AG04449 (cell line): ENCODE measurements at regions not wholly inside any gene's neighbourhood (a gene's known extent, or its start where the extent isn't known, plus 50 kb on each side); places are given as distances from the start of the nearest gene placed in this dataset.

Experiments
- CTCF ChIA-PET: fragments of 350-600 bp; formaldehyde crosslinking; extraction: SDS; loops from one replicate; lab custom pipeline; 2021; ENCODE audit warnings: antibody characterized with exemption; lab: Yijun Ruan, JAX
- POLR2A ChIA-PET: fragments of 400-600, 350-600 bp; formaldehyde crosslinking; extraction: SDS; loops from one replicate; lab custom pipeline; 2020; ENCODE audit warnings: antibody characterized with exemption, inconsistent platforms; lab: Yijun Ruan, JAX
- DNase-seq: peaks from one replicate; pipeline ENCODE4 v3.0.0-alpha.2; 2010; ENCODE audit warnings: low read depth, low spot score
- H3K4me3 ChIP-seq: 2 replicates; pipeline ENCODE4 v1.5.1; 2011; ENCODE audit warnings: low read depth, mild to moderate bottlenecking, control low read depth, low read length
- TF ChIP-seq, protein P1 (sequence below): IDR thresholded peaks from one replicate; pipeline ENCODE4 v1.5.1; 2011; ENCODE audit warnings: mild to moderate bottlenecking, moderate library complexity, low read length, control low read depth, inconsistent platforms; ENCODE audit not compliant: insufficient read depth; ENCODE audit errors: missing control alignments

DNA sequence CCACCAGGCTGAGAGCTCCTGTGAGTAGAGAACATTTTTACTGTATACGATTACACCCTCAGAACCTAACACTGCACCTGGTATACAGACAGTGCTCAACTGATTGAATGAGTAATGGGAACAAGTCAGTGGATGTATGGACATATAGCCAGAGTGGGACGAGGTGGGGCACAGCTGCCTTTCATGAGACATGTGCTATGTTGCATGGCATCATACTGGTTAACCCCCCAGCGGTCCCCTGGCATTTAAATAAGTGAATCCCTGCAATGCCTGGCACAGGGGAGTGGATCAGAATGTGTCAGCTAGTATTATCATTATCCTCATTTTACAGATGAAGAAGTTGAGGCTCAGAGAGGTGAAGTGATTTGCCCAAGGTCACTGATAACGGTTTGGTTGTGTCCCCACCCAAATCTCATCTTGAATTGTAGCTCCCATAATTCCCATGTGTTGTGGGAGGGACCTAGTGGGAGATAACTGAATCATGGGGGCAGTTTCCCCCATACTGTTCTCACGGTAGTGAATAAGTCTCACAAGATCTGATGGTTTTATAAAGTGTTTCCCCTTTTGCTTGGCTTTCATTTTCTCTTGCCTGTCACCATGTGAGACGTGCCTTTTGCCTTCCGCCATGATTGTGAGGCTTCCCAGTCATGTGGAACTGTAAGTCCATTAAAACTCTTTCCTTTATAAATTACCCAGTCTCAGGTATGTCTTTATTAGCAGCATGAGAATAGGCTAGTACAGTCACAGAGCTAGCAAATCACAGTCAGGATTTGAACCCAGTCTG lies 56.0 kb upstream of the ATP2B2 start:
- POLR2A ChIA-PET = no interaction called here
- H3K4me3 ChIP-seq = no peak overlapping the region
- CTCF ChIA-PET = no interaction called here
- DNase-seq = no peak
- TF ChIP-seq, protein P1, sequence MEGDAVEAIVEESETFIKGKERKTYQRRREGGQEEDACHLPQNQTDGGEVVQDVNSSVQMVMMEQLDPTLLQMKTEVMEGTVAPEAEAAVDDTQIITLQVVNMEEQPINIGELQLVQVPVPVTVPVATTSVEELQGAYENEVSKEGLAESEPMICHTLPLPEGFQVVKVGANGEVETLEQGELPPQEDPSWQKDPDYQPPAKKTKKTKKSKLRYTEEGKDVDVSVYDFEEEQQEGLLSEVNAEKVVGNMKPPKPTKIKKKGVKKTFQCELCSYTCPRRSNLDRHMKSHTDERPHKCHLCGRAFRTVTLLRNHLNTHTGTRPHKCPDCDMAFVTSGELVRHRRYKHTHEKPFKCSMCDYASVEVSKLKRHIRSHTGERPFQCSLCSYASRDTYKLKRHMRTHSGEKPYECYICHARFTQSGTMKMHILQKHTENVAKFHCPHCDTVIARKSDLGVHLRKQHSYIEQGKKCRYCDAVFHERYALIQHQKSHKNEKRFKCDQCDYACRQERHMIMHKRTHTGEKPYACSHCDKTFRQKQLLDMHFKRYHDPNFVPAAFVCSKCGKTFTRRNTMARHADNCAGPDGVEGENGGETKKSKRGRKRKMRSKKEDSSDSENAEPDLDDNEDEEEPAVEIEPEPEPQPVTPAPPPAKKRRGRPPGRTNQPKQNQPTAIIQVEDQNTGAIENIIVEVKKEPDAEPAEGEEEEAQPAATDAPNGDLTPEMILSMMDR = no peak

DNA sequence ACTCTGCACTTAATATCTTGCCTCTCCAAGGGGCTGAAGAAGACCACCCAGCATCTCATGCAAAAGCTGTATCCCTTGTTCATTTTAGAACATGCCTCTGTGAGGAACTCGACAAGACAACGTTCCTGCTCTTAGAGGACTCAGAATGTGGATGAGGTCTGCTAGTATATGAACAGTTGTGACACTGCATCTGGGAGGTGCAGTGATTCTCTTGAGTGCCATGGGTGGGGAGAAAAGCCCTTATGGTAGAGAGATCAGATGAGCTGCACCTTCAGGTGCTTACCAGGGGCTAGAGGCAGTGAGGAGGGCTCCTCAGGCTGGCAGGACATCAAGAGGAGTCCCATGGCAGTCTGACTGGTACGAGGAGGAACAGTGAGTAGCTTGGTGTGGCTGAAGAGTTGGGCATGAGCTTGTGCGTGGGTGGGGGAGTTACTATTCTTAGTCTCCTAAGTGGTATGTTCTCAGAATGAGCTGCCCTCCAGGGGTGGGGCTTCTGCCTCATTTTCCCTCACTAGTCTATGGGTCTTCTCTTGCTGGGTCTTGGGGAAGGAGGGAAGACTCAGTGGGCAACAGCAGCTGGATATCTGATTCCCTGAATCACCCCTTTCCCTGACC lies 56.7 kb upstream of the ATP2B2 start:
- no peak for DNase-seq
- CTCF ChIA-PET = no interaction called here
- no peak overlapping the region for H3K4me3 ChIP-seq
- POLR2A ChIA-PET = no interaction called here
- TF ChIP-seq, protein P1 = no peak

DNA sequence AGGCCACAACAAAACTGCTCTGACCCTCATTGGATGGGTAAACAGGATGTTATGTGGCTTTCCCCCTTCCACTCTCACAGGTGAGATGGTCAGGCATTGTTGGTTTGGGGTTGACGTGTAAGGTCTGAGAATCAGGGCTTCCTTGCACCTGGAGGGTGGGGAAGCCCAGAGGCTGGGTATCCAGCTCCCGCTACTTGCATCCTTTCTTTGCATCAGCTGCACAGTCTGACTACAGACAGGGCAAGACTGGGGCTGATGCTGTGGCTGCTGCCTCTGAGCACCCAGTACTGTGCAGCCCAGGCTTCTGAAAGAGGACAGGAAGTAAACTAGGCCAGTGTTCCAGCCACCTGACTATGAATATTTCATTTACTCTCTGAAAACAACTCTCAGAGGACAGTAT lies 58.0 kb upstream of the ATP2B2 start:
- TF ChIP-seq, protein P1 = no peak
- H3K4me3 ChIP-seq = no peak overlapping the region
- ChIA-PET POLR2A (no interaction called here), CTCF (no interaction called here)
- DNase-seq = no peak

DNA sequence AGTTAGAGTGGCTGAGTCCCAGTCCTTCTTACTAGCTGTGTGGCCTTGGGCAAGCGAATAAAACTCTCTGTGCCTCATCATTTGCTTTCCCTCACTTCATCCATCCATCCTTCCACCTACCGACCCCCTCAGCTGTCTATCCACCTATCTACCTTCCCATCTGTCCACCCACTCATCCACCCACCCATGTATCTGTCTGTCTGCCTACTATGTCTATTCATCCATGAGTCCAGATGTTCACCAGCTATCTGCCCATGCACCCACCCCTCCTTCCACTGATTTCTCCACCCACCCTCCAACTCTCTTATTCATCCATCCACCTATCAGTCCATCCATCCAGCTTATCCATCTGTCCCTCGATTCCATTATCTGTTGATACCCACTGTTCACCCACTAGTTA lies 60.4 kb upstream of the ATP2B2 start:
- DNase-seq = no peak
- POLR2A ChIA-PET = no interaction called here
- TF ChIP-seq, protein P1 = no peak
- H3K4me3 ChIP-seq = no peak overlapping the region
- CTCF ChIA-PET = no interaction called here

DNA sequence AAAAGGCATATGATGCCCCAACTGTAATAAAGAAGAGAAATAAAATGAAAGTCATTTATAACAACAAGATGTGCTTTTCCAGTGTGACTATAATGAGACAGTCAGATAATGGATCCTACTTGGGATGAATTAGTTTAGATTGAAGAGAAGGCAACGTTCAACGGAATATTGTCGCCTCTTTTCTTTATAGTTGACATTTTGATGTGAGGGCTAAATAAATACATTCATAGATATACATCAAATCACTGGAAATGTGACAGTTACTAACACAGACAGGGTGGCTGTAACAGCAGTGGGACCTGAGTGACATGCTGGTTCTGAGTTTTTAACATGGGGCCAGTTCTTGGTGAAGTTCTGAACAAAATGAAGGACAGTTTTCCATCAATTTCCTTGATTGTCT lies 61.1 kb upstream of the ATP2B2 start:
- POLR2A ChIA-PET = no interaction called here
- no peak overlapping the region for H3K4me3 ChIP-seq
- CTCF ChIA-PET = no interaction called here
- no peak for DNase-seq
- TF ChIP-seq, protein P1 = no peak

DNA sequence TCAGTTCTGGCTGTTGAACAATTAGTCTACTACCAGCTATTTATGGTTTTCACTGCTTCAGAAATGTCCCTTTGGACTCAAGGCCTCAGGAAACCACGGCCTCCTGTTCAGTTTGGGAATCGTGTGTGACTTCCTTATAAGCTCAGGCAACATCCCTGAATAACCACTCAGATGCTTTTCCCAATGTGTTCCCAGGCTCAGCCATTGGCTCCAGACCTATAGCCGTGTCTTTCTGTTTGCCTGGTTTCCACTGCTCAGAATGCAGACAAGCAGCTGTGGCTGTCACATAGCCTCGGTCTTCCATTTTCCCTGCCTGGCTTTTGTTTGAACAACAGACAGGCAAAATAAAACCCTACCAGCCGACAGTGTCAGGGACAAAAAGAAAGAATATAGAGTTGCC lies 63.2 kb upstream of the ATP2B2 start:
- CTCF ChIA-PET = no interaction called here
- DNase-seq = no peak
- POLR2A ChIA-PET = no interaction called here
- H3K4me3 ChIP-seq = no peak overlapping the region
- TF ChIP-seq, protein P1 = no peak
